Peyer's patch (tissue), 4 donors: ENCODE measurements at regions not wholly inside any gene's neighbourhood (a gene's known extent, or its start where the extent isn't known, plus 50 kb on each side); places are given as distances from the start of the nearest gene placed in this dataset.

Experiments used
- CTCF ChIP-seq, 6 experiments: fragments of 450-650 bp in 4 of 6; fragments of 200-600 bp in 2 of 6; sonication (generic) in 1 of 6; IDR thresholded peaks; one replicate each; pipeline ENCODE4 v1.5.1; 2017 to 2019; ENCODE audit warnings: antibody characterized with exemption in 6 of 6, mild to moderate bottlenecking in 3 of 6, moderate library complexity in 1 of 6
- POLR2A ChIP-seq, 2 donors: fragments of 450-650 bp; IDR thresholded peaks; one replicate each; pipeline ENCODE4 v1.5.1; 2017; ENCODE audit warnings: antibody characterized with exemption in 2 of 2, mild to moderate bottlenecking in 2 of 2, moderate library complexity in 2 of 2

GRCh38 chr15:62858343-62858742, 184.2 kb upstream of the TPM1 start:
- no peak for TF ChIP-seq CTCF (IDR thresholded peaks at IDR 0.05)
- TF ChIP-seq POLR2A (IDR thresholded peaks at IDR 0.05) = no peak
